ENCODE measurements at regions not wholly inside any gene's neighbourhood (a gene's known extent, or its start where the extent isn't known, plus 50 kb on each side); places are given as distances from the start of the nearest gene placed in this dataset.

- Histone ChIP-seq H3K27me3 (no peaks in the 10 kb centered on the region), H3K4me1 (no peaks in the 10 kb centered on the region), H3K4me3 (no peak overlapping the region), H3K9me3 (no peaks in the 10 kb centered on the region), H3K27ac (no peak overlapping the region), H3K36me3 (no peaks in the 10 kb centered on the region)
- no peak for DNase-seq
- TF ChIP-seq POLR2A (IDR thresholded peaks at IDR 0.05) = no peak
- TF ChIP-seq, protein P1, sequence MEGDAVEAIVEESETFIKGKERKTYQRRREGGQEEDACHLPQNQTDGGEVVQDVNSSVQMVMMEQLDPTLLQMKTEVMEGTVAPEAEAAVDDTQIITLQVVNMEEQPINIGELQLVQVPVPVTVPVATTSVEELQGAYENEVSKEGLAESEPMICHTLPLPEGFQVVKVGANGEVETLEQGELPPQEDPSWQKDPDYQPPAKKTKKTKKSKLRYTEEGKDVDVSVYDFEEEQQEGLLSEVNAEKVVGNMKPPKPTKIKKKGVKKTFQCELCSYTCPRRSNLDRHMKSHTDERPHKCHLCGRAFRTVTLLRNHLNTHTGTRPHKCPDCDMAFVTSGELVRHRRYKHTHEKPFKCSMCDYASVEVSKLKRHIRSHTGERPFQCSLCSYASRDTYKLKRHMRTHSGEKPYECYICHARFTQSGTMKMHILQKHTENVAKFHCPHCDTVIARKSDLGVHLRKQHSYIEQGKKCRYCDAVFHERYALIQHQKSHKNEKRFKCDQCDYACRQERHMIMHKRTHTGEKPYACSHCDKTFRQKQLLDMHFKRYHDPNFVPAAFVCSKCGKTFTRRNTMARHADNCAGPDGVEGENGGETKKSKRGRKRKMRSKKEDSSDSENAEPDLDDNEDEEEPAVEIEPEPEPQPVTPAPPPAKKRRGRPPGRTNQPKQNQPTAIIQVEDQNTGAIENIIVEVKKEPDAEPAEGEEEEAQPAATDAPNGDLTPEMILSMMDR (IDR thresholded peaks at IDR 0.05) = no peak
Measured at GRCh38 chr2:65917986-65918385, 485.6 kb upstream of the SPRED2 start.

DNA sequence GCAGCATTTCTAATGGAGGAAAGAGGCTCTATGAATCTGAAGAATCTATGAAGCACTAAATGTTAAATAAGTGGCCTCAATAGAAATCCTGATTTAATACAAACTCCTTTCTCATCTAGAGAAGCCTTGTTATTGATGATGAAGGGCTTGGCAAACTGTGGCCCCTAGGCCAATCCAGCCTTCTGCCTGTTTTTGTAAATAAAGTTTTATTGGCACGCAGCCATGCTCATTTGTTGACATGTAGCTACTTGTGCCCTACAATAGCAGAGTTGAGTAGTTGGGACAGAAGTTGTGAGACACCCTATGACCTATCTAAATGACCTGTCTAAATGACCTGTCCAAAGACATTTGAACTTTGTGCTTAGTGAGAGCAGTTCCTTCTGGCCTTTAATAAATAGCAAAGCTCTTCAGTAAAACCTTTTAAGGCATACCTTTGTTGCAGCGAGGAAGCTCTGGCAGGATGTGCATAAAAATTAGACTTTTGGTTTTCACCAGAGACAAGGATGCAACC lies 484.4 kb upstream of the SPRED2 start:
- DNase-seq = no peak

GRCh38 chr2:65916177-65916576 lies 483.8 kb upstream of the SPRED2 start:
- no peak for DNase-seq
- no peak for TF ChIP-seq POLR2A (IDR thresholded peaks at IDR 0.05)
- TF ChIP-seq, protein P1 (IDR thresholded peaks at IDR 0.05) = no peak
- no peaks in the 10 kb centered on the region for H3K9me3 ChIP-seq
- no peak overlapping the region for H3K27ac ChIP-seq
- H3K27me3 ChIP-seq = no peaks in the 10 kb centered on the region
- no peak overlapping the region for H3K4me3 ChIP-seq
- no peaks in the 10 kb centered on the region for H3K36me3 ChIP-seq
- no peaks in the 10 kb centered on the region for H3K4me1 ChIP-seq

More for the DNA sequence above, 484.4 kb upstream of the SPRED2 start:
- Histone ChIP-seq H3K27ac (no peak overlapping the region), H3K36me3 (no peaks in the 10 kb centered on the region), H3K9me3 (no peaks in the 10 kb centered on the region), H3K27me3 (no peaks in the 10 kb centered on the region), H3K4me3 (no peak overlapping the region), H3K4me1 (no peaks in the 10 kb centered on the region)
- no peak for TF ChIP-seq POLR2A (IDR thresholded peaks at IDR 0.05)
- TF ChIP-seq, protein P1 (IDR thresholded peaks at IDR 0.05) = no peak

GRCh38 chr2:65915273-65915672 lies 482.9 kb upstream of the SPRED2 start:
- Histone ChIP-seq H3K36me3 (no peaks in the 10 kb centered on the region), H3K9me3 (no peaks in the 10 kb centered on the region), H3K27me3 (no peaks in the 10 kb centered on the region), H3K27ac (no peak overlapping the region), H3K4me3 (no peak overlapping the region), H3K4me1 (no peaks in the 10 kb centered on the region)
- no peak for DNase-seq
- no peak for TF ChIP-seq POLR2A (IDR thresholded peaks at IDR 0.05)
- TF ChIP-seq, protein P1 (IDR thresholded peaks at IDR 0.05) = no peak

- H3K4me3 ChIP-seq = no peak overlapping the region
- no peak for TF ChIP-seq POLR2A (IDR thresholded peaks at IDR 0.05)
- TF ChIP-seq, protein P1 (IDR thresholded peaks at IDR 0.05) = no peak
- H3K27me3 ChIP-seq = no peaks in the 10 kb centered on the region
- no peak for DNase-seq
- H3K36me3 ChIP-seq = no peaks in the 10 kb centered on the region
- no peaks in the 10 kb centered on the region for H3K4me1 ChIP-seq
- no peak overlapping the region for H3K27ac ChIP-seq
- no peaks in the 10 kb centered on the region for H3K9me3 ChIP-seq
Measured at GRCh38 chr2:65914244-65914786, 481.9 kb upstream of the SPRED2 start.

DNA sequence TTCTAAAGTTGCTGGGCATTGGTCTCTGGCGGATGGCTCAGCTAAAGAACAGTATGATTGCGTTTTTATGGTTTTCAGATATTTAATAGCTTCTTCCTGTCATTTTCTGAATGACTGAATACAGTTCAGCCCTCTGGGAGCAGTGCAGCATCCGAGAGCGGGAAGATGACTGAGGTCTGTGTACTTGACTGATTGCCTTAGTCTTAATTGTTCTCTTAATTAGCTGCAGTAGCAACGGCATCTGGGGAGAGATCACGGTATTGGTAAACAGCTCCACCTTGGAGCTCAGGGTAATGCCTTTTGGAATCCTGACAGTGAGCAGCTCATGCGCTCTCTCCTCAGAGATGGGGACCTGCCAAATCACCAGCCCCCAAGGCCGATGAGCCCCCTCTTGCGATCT lies 481.4 kb upstream of the SPRED2 start:
- Histone ChIP-seq H3K4me3 (no peak overlapping the region), H3K9me3 (no peaks in the 10 kb centered on the region), H3K36me3 (no peaks in the 10 kb centered on the region), H3K4me1 (no peaks in the 10 kb centered on the region), H3K27me3 (no peaks in the 10 kb centered on the region), H3K27ac (no peak overlapping the region)
- DNase-seq = no peak
- no peak for TF ChIP-seq POLR2A (IDR thresholded peaks at IDR 0.05)
- TF ChIP-seq, protein P1 (IDR thresholded peaks at IDR 0.05) = no peak

All from Peyer's patch (tissue), 4 donors.